HG02623 (cell line): ENCODE measurements at regions not wholly inside any gene's neighbourhood (a gene's known extent, or its start where the extent isn't known, plus 50 kb on each side); places are given as distances from the start of the nearest gene placed in this dataset.
"Not testable (repeated sequence)": the region's sequence is repeated elsewhere in the genome, so short reads cannot be mapped to it uniquely, and the experiment has no call there.

Experiments used
- ATAC-seq: cut with Tn5 transposase; IDR thresholded peaks from one replicate; pipeline ENCODE4 v1.9.1; 2021; ENCODE audit warnings: moderate library complexity; ENCODE audit not compliant: unreplicated experiment

GRCh38 chr3:176097027-176097426, 1100.3 kb downstream of the TBL1XR1 start:
- ATAC-seq = no peak

GRCh38 chr3:176093892-176094291, 1103.4 kb downstream of the TBL1XR1 start:
- not testable (repeated sequence) for ATAC-seq

- no peak for ATAC-seq
Observed at GRCh38 chr3:176090727-176091126, 1106.6 kb downstream of the TBL1XR1 start.

GRCh38 chr3:176088962-176089383, 1108.3 kb downstream of the TBL1XR1 start:
- no peak for ATAC-seq

- ATAC-seq = no peak
Observed at GRCh38 chr3:176087066-176087697, 1110.1 kb downstream of the TBL1XR1 start.

- ATAC-seq = no peak
Observed at GRCh38 chr3:176079785-176080184, 1117.5 kb downstream of the TBL1XR1 start.

- ATAC-seq = no peak
Observed at GRCh38 chr3:176078906-176079305, 1118.4 kb downstream of the TBL1XR1 start.

GRCh38 chr3:176075491-176075890, 1121.8 kb downstream of the TBL1XR1 start:
- ATAC-seq = no peak

GRCh38 chr3:176075046-176075445, 1122.2 kb downstream of the TBL1XR1 start:
- no peak for ATAC-seq

- ATAC-seq = no peak
Observed at GRCh38 chr3:176074096-176074495, 1123.2 kb downstream of the TBL1XR1 start.

GRCh38 chr3:176071943-176072342, 1125.3 kb downstream of the TBL1XR1 start:
- no peak for ATAC-seq

GRCh38 chr3:176068750-176069149, 1128.5 kb downstream of the TBL1XR1 start:
- no peak for ATAC-seq

GRCh38 chr3:176058856-176059255, 1138.4 kb downstream of the TBL1XR1 start:
- ATAC-seq = no peak

- no peak for ATAC-seq
Observed at GRCh38 chr3:176055836-176056235, 1141.4 kb downstream of the TBL1XR1 start.

- no peak for ATAC-seq
Observed at GRCh38 chr3:176051766-176052165, 1145.5 kb downstream of the TBL1XR1 start.

- ATAC-seq = no peak
Observed at GRCh38 chr3:176046703-176047102, 1150.6 kb downstream of the TBL1XR1 start.

- no peak for ATAC-seq
Observed at GRCh38 chr3:176041812-176042211, 1155.5 kb downstream of the TBL1XR1 start.

- ATAC-seq = no peak
Observed at GRCh38 chr3:176041185-176041584, 1156.1 kb downstream of the TBL1XR1 start.

GRCh38 chr3:176037636-176038035, 1159.6 kb downstream of the TBL1XR1 start:
- no peak for ATAC-seq

GRCh38 chr3:176032043-176032442, 1165.2 kb downstream of the TBL1XR1 start:
- ATAC-seq = no peak

- not testable (repeated sequence) for ATAC-seq
Observed at GRCh38 chr3:176016203-176016602, 1157.1 kb downstream of the NAALADL2 start.

GRCh38 chr3:176015228-176015627, 1156.1 kb downstream of the NAALADL2 start:
- not testable (repeated sequence) for ATAC-seq

GRCh38 chr3:176009256-176009655, 1150.1 kb downstream of the NAALADL2 start:
- no peak for ATAC-seq
